Adipocyte (in vitro differentiated cells): ENCODE measurements at regions not wholly inside any gene's neighbourhood (a gene's known extent, or its start where the extent isn't known, plus 50 kb on each side); places are given as distances from the start of the nearest gene placed in this dataset.

Source experiments
- DNase-seq: peaks from one replicate; pipeline ENCODE4 v3.0.0-alpha.2; 2015; ENCODE audit warnings: low read depth
- H3K27me3 ChIP-seq: replicated peaks from 2 replicates; pipeline ENCODE4 v1.7.0; 2013; ENCODE audit warnings: mild to moderate bottlenecking, low read length, moderate library complexity; ENCODE audit not compliant: control insufficient read depth, insufficient read depth
- H3K36me3 ChIP-seq: 2 replicates; pipeline ENCODE4 v1.7.0; 2013; ENCODE audit warnings: low read length, mild to moderate bottlenecking, moderate library complexity; ENCODE audit not compliant: control insufficient read depth, insufficient read depth, severe bottlenecking
- H3K4me1 ChIP-seq: 2 replicates; pipeline ENCODE4 v1.7.0; 2013; ENCODE audit warnings: mild to moderate bottlenecking, low read length, moderate library complexity; ENCODE audit not compliant: control insufficient read depth, insufficient read depth
- H3K4me3 ChIP-seq: 2 replicates; pipeline ENCODE4 v1.7.0; 2013; ENCODE audit warnings: mild to moderate bottlenecking, low read length, moderate library complexity
- H3K9ac ChIP-seq: 2 replicates; pipeline ENCODE4 v1.7.0; 2013; ENCODE audit warnings: mild to moderate bottlenecking, low read length, moderate library complexity
- H3K9me3 ChIP-seq: 2 replicates; pipeline ENCODE4 v1.7.0; 2013; ENCODE audit warnings: mild to moderate bottlenecking, low read length, moderate library complexity; ENCODE audit not compliant: control insufficient read depth

DNA sequence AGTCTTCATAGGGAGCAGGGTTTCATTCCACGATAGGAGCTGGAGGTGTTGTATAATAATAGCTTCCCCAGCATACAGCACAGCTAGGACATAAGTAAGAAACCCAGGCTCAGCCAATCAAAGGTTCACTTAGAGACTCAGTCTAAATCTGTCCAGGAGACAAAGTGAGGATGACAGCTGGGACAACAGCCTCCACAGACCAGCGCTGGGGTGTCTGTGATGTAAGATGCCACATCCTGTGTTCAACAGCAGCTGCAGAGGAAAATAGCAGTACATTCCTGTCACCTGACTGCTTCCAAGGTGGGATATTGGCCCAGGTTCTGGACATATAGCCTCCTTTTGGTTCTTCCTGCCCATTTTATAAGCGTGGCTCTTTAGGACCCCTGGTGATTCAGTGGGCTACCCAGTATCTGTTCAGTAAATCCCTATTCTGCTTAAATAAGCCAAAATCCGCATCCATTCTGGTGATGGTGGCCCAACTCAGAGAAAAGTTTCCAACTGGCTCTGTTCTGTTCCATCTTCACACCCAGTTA, 176.8 kb upstream of the SYT6 start:
- Histone ChIP-seq H3K4me1 (no peaks in the 10 kb centered on the region), H3K27me3 (peaks cover 10% of the 10 kb centered on the region), H3K4me3 (no peak overlapping the region), H3K36me3 (no peaks in the 10 kb centered on the region), H3K9ac (no peak overlapping the region), H3K9me3 (peaks cover 7% of the 10 kb centered on the region)
- DNase-seq, result no peak

DNA sequence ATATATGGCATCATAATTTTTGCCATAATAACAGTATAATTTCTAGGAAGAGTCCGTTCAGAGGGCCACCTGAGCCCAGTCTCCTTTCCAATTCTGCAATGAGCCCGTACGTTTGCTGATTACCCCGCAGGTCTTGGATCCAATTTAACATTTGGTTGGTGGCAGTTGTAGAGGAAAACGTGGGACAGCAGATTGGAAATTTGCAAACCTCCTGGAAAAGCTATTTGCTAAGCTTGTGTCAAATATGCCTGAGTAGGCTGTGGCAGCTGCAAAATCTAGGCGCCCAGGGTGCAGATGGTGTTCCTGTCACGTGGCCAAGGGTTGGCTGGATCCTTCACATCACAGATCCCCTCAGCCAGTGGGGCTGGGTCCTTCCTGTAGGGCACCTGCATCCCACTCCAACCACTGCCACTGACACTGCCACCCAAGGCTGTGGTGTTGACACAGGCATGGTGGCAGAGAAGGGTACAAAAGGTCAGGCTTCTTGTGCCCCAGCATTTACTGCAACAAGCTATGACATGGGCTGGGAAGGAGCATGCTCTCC, 174.8 kb upstream of the SYT6 start:
- no peak overlapping the region for H3K4me3 ChIP-seq
- peaks cover 10% of the 10 kb centered on the region for H3K27me3 ChIP-seq
- peaks cover 7% of the 10 kb centered on the region for H3K9me3 ChIP-seq
- no peak for DNase-seq
- no peak overlapping the region for H3K9ac ChIP-seq
- H3K4me1 ChIP-seq, result no peaks in the 10 kb centered on the region
- no peaks in the 10 kb centered on the region for H3K36me3 ChIP-seq

DNA sequence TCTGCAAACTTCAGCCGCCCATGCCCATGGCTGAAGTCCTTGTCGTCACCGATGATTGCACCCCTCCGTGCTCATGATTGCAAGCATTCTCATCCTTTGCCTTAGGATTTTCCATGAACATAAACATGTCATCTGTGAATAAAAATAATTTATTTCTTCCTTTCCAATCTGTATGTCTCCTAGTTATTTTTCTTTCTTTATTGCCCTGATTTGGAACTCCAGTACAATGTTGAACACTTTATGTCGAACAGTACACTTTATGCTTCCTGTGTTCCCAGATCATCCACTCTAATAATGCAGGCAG, 170.9 kb upstream of the SYT6 start:
- Histone ChIP-seq H3K9ac (no peak overlapping the region), H3K9me3 (peaks cover 7% of the 10 kb centered on the region), H3K4me1 (peaks cover 14% of the 10 kb centered on the region), H3K36me3 (no peaks in the 10 kb centered on the region), H3K27me3 (peaks cover under 1% of the 10 kb centered on the region), H3K4me3 (no peak overlapping the region)
- DNase-seq, result no peak

DNA sequence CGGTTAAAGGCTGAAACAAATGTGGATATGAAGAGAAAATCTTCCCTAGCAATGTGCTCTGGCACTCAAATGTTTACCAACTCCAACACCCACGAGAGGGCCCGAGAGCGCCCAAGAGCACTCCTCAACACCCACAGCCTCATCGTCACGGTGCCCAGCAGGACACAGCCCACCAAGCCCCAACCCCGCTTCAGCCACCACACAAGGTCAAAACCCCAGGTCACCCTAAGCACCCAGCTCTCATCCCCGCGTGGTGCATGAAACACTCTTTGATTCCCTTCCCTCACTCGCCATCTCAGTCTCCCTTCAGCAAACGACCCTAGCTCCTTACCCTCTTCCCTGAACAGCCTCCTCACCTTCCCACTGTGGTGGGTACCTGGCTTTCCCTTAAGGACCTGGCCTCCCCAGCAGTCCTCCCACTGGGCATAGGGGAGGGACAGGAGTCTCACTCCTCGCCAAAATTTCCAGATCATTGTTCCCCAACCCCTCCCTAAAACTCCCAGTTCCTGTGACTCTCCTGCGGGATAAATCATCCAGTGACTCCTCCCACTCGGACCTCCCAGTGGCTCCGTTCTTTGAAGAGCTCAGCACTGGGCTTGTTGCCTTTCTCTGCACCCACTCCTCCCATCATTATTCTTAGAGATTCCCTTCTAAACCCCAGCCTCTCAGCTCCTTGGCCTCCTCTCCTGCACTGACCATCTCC, 170.4 kb upstream of the SYT6 start:
- Histone ChIP-seq H3K27me3 (no peaks in the 10 kb centered on the region), H3K36me3 (no peaks in the 10 kb centered on the region), H3K4me3 (no peak overlapping the region), H3K9me3 (peaks cover 7% of the 10 kb centered on the region), H3K9ac (no peak overlapping the region), H3K4me1 (peaks cover 19% of the 10 kb centered on the region)
- DNase-seq, result no peak

DNA sequence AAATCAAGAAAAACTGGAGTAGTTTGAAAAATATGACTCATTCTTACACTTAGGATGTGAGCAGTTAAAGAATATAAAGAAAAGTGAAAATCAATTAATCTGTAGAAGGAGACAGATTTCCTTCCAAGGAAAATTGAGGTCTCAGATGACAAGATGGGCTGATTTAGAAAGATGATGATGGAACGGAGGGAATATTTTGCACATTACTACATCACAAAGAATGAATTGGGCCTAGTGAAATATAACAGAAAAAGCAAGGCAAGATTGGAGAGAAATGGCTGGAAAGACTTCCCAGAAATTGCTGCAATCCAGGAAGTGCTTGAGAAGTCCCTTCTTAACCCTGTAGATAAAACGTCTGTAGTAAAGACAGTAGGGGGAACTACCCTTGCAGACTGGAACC, 169.1 kb upstream of the SYT6 start:
- peaks cover 20% of the 10 kb centered on the region for H3K4me1 ChIP-seq
- H3K36me3 ChIP-seq, result no peaks in the 10 kb centered on the region
- H3K27me3 ChIP-seq, result no peaks in the 10 kb centered on the region
- H3K9ac ChIP-seq, result no peak overlapping the region
- H3K9me3 ChIP-seq, result peaks cover 7% of the 10 kb centered on the region
- DNase-seq, result no peak
- H3K4me3 ChIP-seq, result no peak overlapping the region

DNA sequence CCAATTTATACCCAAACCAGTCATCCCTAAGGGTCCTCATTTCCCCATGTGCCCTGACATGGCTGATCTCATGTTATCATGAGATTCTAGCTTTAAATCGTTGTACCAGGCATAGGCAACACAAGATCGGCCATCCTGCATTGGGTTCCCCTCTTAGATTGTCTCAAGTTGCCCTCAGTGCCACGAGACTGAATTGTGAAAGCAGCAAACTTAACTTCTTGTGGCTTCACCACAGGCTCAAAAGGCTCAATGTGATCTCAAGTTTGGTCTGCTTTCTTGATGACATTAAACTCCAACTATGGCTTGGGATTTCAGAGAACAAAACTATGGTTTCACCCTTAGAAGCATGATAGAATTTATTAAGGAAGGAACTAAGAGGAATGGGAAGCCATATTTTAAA, 168.5 kb upstream of the SYT6 start:
- Histone ChIP-seq H3K36me3 (no peaks in the 10 kb centered on the region), H3K27me3 (no peaks in the 10 kb centered on the region), H3K4me3 (no peak overlapping the region)

DNA sequence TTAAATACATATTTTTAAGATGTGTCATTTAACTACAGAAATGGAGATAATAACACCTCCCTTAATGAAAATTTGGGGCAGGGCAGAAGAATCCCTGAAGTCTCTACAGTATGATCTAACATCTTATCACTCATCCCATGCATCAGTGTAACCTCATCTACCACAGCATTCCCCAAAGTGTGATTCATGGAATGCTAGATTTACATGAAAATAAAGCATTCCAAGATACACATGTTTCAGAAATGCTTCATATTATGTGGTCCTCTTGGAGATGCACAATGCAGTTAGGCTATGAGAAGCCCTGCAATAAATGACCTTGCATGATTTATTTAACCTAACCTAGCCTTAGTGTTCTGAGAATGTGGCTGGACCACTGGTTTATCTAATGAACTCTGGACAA, 166.9 kb upstream of the SYT6 start:
- H3K4me3 ChIP-seq, result no peak overlapping the region
- DNase-seq, result peak; percentile 54
- no peak overlapping the region for H3K9ac ChIP-seq
- no peaks in the 10 kb centered on the region for H3K9me3 ChIP-seq
- H3K27me3 ChIP-seq, result no peaks in the 10 kb centered on the region
- no peaks in the 10 kb centered on the region for H3K36me3 ChIP-seq
- peaks cover 29% of the 10 kb centered on the region for H3K4me1 ChIP-seq

More for the DNA sequence above, 168.5 kb upstream of the SYT6 start:
- no peak for DNase-seq
- H3K9me3 ChIP-seq, result peaks cover 2% of the 10 kb centered on the region
- no peak overlapping the region for H3K9ac ChIP-seq
- peaks cover 20% of the 10 kb centered on the region for H3K4me1 ChIP-seq

DNA sequence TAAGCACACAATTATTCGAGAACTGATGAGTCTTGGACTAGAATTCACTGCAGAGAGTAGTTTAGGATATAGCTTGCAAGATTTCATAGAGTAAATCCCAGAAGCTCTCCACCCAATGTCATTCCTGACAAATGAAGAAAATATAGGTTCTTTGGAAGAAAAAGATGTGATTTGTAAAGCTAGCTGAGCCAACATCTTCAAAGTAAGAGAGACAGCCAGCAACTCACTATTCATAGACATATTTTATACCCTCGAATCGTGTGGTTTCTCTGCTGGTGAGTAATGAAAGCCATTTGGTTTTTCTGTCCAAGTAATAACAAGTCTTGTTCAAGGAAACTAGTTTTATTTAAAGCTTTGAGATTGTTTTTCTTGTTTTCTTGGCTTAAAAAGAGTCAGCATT, 165.7 kb upstream of the SYT6 start:
- Histone ChIP-seq H3K9ac (peak overlapping the region; percentile 21), H3K4me3 (peak overlapping the region; percentile 44), H3K27me3 (no peaks in the 10 kb centered on the region), H3K36me3 (no peaks in the 10 kb centered on the region), H3K4me1 (peaks cover 39% of the 10 kb centered on the region), H3K9me3 (no peaks in the 10 kb centered on the region)
- peak; percentile 26 for DNase-seq

DNA sequence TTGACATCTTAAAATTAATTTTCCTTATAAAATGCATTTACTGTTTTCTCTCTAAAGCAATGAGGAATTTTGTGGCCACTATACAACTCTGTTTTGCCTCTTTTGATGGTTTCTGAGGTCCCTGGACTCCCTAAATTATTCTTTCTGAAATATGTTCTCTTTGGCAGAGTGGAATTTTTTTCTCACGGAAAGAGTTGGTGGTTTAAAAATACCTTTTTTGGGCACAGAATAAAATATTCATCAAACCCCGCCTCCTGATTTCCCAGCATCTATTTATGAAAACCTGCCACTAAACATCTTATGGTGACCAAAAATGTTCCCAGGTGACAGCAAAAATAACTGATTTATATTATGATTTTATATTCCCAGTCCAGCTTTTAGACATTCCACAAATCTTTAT, 165.3 kb upstream of the SYT6 start:
- peaks cover 2% of the 10 kb centered on the region for H3K9me3 ChIP-seq
- no peak for DNase-seq
- peak overlapping the region; percentile 44 for H3K4me3 ChIP-seq
- H3K36me3 ChIP-seq, result no peaks in the 10 kb centered on the region
- peak overlapping the region; percentile 21 for H3K9ac ChIP-seq
- H3K4me1 ChIP-seq, result peaks cover 43% of the 10 kb centered on the region
- H3K27me3 ChIP-seq, result no peaks in the 10 kb centered on the region

DNA sequence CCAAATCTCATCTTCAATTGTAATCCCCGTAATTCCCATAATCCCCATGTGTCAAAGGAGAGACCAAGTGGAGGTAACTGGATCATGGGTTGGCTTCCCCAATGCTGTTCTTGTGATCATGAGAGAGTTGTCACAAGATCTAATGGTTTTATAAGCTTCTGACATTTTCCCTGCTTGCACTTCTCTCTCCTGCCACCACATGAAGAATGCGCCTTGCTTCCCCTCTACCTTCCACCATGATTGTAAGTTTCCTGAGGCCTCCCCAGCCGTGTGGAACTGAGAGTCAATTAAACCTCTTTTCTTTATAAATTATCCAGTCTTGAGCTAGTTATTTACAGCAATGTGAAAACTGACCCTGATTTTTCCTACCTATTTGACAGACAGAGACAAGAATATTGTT, 162.5 kb upstream of the SYT6 start:
- peaks cover 48% of the 10 kb centered on the region for H3K4me1 ChIP-seq
- DNase-seq, result no peak
- H3K9me3 ChIP-seq, result peaks cover 8% of the 10 kb centered on the region
- no peaks in the 10 kb centered on the region for H3K27me3 ChIP-seq
- no peak overlapping the region for H3K9ac ChIP-seq
- no peaks in the 10 kb centered on the region for H3K36me3 ChIP-seq
- H3K4me3 ChIP-seq, result no peak overlapping the region

DNA sequence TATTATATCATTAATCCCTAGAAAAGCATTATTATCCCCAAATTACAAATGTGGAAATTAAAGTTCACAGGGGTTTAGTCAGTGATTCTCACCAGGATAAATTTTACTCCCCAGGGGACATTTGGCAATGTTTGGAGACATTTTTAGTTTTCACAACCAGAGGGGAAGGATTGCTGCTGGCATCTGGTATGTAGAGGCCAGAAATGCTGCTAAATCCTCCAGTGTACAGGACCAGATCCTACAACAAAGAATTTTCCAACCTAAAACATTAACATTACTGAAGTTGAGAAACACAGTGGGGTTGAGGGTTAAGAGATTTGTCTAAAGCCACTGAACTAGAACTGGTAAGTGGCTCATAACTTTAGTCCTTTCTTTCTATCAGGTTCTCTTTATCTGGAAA, 162.0 kb upstream of the SYT6 start:
- H3K9me3 ChIP-seq, result peaks cover 8% of the 10 kb centered on the region
- no peak overlapping the region for H3K9ac ChIP-seq
- peaks cover 49% of the 10 kb centered on the region for H3K4me1 ChIP-seq
- no peaks in the 10 kb centered on the region for H3K36me3 ChIP-seq
- no peak overlapping the region for H3K4me3 ChIP-seq
- H3K27me3 ChIP-seq, result no peaks in the 10 kb centered on the region
- peak; percentile 74 for DNase-seq

DNA sequence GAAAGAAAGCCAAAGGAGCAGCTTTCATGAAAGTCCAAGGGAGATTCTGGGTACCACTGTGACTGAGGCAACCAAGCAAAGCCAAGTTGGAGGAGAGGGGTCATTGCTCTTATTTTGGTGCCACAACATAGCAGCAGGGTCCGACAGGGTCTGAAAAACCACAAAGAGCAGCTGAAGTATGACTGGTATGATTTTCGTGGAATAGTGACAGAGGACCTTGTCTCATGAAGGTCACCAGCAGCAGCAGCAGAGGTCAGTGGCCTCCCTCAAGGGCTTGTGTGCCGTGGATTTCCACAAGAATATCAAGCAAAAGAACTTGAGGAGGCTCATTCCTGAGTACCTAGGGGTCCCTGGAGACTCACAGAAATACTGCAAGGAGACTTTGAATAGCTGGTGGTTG, 160.9 kb upstream of the SYT6 start:
- H3K9me3 ChIP-seq, result peaks cover 8% of the 10 kb centered on the region
- H3K36me3 ChIP-seq, result no peaks in the 10 kb centered on the region
- H3K4me1 ChIP-seq, result peaks cover 43% of the 10 kb centered on the region
- no peaks in the 10 kb centered on the region for H3K27me3 ChIP-seq
- no peak for DNase-seq
- no peak overlapping the region for H3K4me3 ChIP-seq
- no peak overlapping the region for H3K9ac ChIP-seq
